ENCODE measurements at regions not wholly inside any gene's neighbourhood (a gene's known extent, or its start where the extent isn't known, plus 50 kb on each side); places are given as distances from the start of the nearest gene placed in this dataset.

DNA sequence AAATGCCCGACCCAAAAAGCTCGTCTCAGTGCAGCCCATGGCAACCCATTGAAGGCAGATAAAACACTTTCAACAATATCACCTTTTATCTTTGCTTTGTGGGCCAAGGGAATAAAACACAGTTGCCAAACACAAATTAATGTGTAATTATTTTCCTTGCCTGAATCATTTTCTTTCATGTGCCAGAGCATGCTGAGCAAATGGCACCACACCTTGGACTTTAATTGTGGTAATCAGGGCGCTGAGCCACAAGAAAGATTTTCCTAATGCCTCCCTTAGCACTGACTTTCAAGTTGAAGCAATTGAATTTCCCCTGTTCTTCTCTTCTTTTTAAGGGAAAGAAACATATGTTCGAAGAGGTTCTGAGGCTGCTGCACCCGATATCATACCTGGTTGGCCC lies 297.1 kb upstream of the MSX2 start:
- Histone ChIP-seq H3K27ac (no peak overlapping the region), H3K36me3 (no peaks in the 10 kb centered on the region), H3K4me1 (ENCODE audit: insufficient read depth) (no peaks in the 10 kb centered on the region), H3K9me3 (no peaks in the 10 kb centered on the region), H3K4me3 (no peak overlapping the region), H3K27me3 (no peaks in the 10 kb centered on the region)
- 59 to 75% (median 64%) methylated on average over 5 of the region's 5 CpGs for WGBS, 3 donors
- no peak for TF ChIP-seq CTCF (IDR thresholded peaks at IDR 0.05)
- no peak for TF ChIP-seq POLR2A (IDR thresholded peaks at IDR 0.05)
- no peak for TF ChIP-seq EP300 (IDR thresholded peaks at IDR 0.05)
- intact Hi-C loops (cut with DNase I), result loop anchor here in 1 of 4 donors (10.0 kb wide), 1 partner anchor 367 kb away; no protein-coding TSS in a partner anchor
- DNase-seq, result no peak

DNA sequence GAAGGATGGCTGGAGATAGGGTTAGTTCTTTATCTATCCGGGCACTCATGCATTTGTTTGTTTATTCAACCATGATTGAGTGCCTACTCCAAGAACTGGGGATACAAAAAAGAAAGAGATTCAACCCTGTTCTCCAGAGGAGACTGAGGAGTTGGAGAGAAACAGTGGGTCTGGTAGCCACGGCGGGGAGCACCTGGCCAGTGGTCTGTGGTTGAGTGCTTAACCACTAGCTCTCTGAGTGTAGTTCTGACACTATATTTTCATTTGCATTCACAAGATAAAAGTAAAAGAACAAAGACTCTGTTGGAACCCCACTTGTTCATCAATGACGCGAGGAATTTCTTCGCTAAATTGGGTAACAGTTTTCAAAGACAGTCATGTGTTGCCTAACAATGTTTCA lies 295.5 kb upstream of the MSX2 start:
- no peaks in the 10 kb centered on the region for H3K9me3 ChIP-seq
- no peaks in the 10 kb centered on the region for H3K36me3 ChIP-seq
- 77 to 85% (median 82%) methylated on average over 6 of the region's 6 CpGs for WGBS, 3 donors
- H3K27me3 ChIP-seq, result no peaks in the 10 kb centered on the region
- TF ChIP-seq CTCF (IDR thresholded peaks at IDR 0.05) (no peak), EP300 (IDR thresholded peaks at IDR 0.05) (no peak), POLR2A (IDR thresholded peaks at IDR 0.05) (no peak)
- intact Hi-C loops (cut with DNase I), result loop anchor here in 1 of 4 donors (10.0 kb wide), 1 partner anchor 366 kb away; no protein-coding TSS in a partner anchor
- H3K4me3 ChIP-seq, result no peak overlapping the region
- H3K27ac ChIP-seq, result no peak overlapping the region
- no peak for DNase-seq
- H3K4me1 ChIP-seq (ENCODE audit: insufficient read depth), result no peaks in the 10 kb centered on the region

DNA sequence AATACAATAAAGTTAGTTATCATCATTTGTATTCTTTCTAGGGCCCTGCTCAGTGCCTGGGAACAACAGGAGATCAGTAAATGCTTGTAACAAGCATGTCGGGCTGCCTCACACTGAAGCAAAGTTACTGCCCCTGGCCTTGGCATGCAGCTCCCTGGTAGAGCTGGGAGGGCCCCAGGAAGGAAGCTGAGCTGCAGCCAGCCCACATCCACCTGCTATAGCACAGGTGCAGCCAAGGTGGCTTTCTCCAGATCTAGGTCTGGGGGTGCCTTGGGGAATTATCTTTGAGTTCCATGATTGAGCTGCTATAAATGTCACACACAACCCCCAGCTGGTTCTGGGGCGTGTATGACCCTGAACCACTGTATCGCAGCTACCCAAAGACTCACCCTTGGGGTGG lies 293.4 kb upstream of the MSX2 start:
- Histone ChIP-seq H3K4me1 (ENCODE audit: insufficient read depth) (no peaks in the 10 kb centered on the region), H3K36me3 (no peaks in the 10 kb centered on the region), H3K27me3 (no peaks in the 10 kb centered on the region), H3K4me3 (no peak overlapping the region), H3K9me3 (no peaks in the 10 kb centered on the region), H3K27ac (no peak overlapping the region)
- TF ChIP-seq CTCF (IDR thresholded peaks at IDR 0.05), result no peak
- TF ChIP-seq POLR2A (IDR thresholded peaks at IDR 0.05), result no peak
- no peak for TF ChIP-seq EP300 (IDR thresholded peaks at IDR 0.05)
- intact Hi-C loops (cut with DNase I), result no loop called here
- 53 to 71% (median 68%) methylated on average over 3 of the region's 3 CpGs for WGBS, 3 donors
- DNase-seq, result no peak

- TF ChIP-seq CTCF (IDR thresholded peaks at IDR 0.05), result no peak
- no peak for TF ChIP-seq EP300 (IDR thresholded peaks at IDR 0.05)
- no peak for TF ChIP-seq POLR2A (IDR thresholded peaks at IDR 0.05)
- Histone ChIP-seq H3K36me3 (no peaks in the 10 kb centered on the region), H3K27me3 (no peaks in the 10 kb centered on the region), H3K27ac (no peak overlapping the region), H3K4me3 (no peak overlapping the region), H3K4me1 (ENCODE audit: insufficient read depth) (no peaks in the 10 kb centered on the region), H3K9me3 (no peaks in the 10 kb centered on the region)
- intact Hi-C loops (cut with DNase I), result no loop called here
- no peak for DNase-seq
- 78 to 85% (median 82%) methylated on average over 7 of the region's 7 CpGs for WGBS, 3 donors
Observed at GRCh38 chr5:174431504-174431903, 292.9 kb upstream of the MSX2 start.
